Endothelial cell of umbilical vein (primary cell): ENCODE measurements at regions not wholly inside any gene's neighbourhood (a gene's known extent, or its start where the extent isn't known, plus 50 kb on each side); places are given as distances from the start of the nearest gene placed in this dataset.

ENCODE experiments used
- BruUV-seq: library from RNA; stranded (reverse); fragments of 400-500 nt; replicated peaks from 2 replicates; lab custom pipeline; 2021; lab: Mats Ljungman, UMichigan
- CTCF ChIA-PET: fragments of 300-600, 350-600 bp; sonication (Branson Sonifier 250); formaldehyde crosslinking; loops from one replicate; lab custom pipeline; 2021; ENCODE audit warnings: antibody characterized with exemption, inconsistent platforms; lab: Charles Lee
- POLR2A ChIA-PET: fragments of 300-600, 350-600 bp; sonication (Branson Sonifier 250); formaldehyde crosslinking; loops from one replicate; lab custom pipeline; 2021; ENCODE audit warnings: antibody characterized with exemption, inconsistent platforms; lab: Charles Lee
- DNase-seq: peaks from one replicate; pipeline ENCODE4 v3.0.0-alpha.2; 2011; ENCODE audit warnings: low read depth, low spot score
- FAIRE-seq: peaks from 2 replicates; lab custom pipeline; 2011; peaks lifted over from hg19 to GRCh38; lab: Jason Lieb, UNC
- H2AFZ ChIP-seq: 2 replicates; pipeline ENCODE4 v1.6.0; 2012; ENCODE audit warnings: low read depth, low read length, control low read depth, inconsistent platforms
- H3K27ac ChIP-seq: 2 replicates; pipeline ENCODE4 v1.5.1; 2011; ENCODE audit warnings: low read depth, mild to moderate bottlenecking, control low read depth, low read length, moderate library complexity; ENCODE audit not compliant: insufficient read depth
- H3K27me3 ChIP-seq, 2 experiments: 2 replicates each; pipeline versions ENCODE4 v1.6.0 to v1.6.1; 2011; ENCODE audit warnings: low read length in 2 of 2, mixed read lengths in 1 of 2; ENCODE audit not compliant: control insufficient read depth in 2 of 2, insufficient read depth in 2 of 2
- H3K36me3 ChIP-seq, 2 experiments: 2 replicates in 1 of 2; 3 replicates in 1 of 2; pipeline ENCODE4 v1.5.1; 2011; ENCODE audit warnings: low read length in 2 of 2, mild to moderate bottlenecking in 1 of 2, moderate library complexity in 1 of 2; ENCODE audit not compliant: control insufficient read depth in 2 of 2, insufficient read depth in 2 of 2; ENCODE audit errors: extremely low read depth in 1 of 2
- H3K4me1 ChIP-seq: 3 replicates; pipeline ENCODE4 v1.5.1; 2011; ENCODE audit warnings: mild to moderate bottlenecking, low read length; ENCODE audit not compliant: control insufficient read depth, insufficient read depth; ENCODE audit errors: extremely low read depth
- H3K4me2 ChIP-seq: 2 replicates; pipeline ENCODE4 v1.6.1; 2011; ENCODE audit warnings: low read length, control low read depth, mixed read lengths; ENCODE audit not compliant: insufficient read depth
- H3K4me3 ChIP-seq, 3 experiments: fragments of 200-600 bp in 1 of 3; sonication (generic), shearing (Covaris generic) in 1 of 3; replicated peaks in 1 of 3; 2 replicates each; pipeline ENCODE4 v1.5.1; 2011 to 2016; ENCODE audit warnings: control low read depth in 3 of 3, low read length in 3 of 3, mild to moderate bottlenecking in 2 of 3, inconsistent platforms in 1 of 3, low read depth in 1 of 3, moderate library complexity in 1 of 3; ENCODE audit not compliant: insufficient read depth in 1 of 3
- H3K79me2 ChIP-seq: 2 replicates; pipeline ENCODE4 v1.6.0; 2012; ENCODE audit warnings: low read length, inconsistent platforms; ENCODE audit not compliant: control insufficient read depth, insufficient read depth
- H3K9ac ChIP-seq: replicated peaks from 2 replicates; pipeline ENCODE3; 2011; ENCODE audit warnings: low read length, control low read depth; ENCODE audit not compliant: insufficient read depth; ENCODE audit errors: extremely low read depth
- H3K9me1 ChIP-seq: replicated peaks from 3 replicates; pipeline ENCODE4 v1.6.0; 2011; ENCODE audit warnings: mild to moderate bottlenecking, low read length; ENCODE audit not compliant: control insufficient read depth, insufficient read depth; ENCODE audit errors: extremely low read depth
- H3K9me3 ChIP-seq: replicated peaks from 2 replicates; pipeline ENCODE4 v1.5.1; 2012; ENCODE audit warnings: low read length, inconsistent platforms; ENCODE audit not compliant: control insufficient read depth, insufficient read depth
- H4K20me1 ChIP-seq: replicated peaks from 2 replicates; pipeline ENCODE3; 2011; ENCODE audit warnings: mild to moderate bottlenecking, low read length; ENCODE audit not compliant: control insufficient read depth, insufficient read depth; ENCODE audit errors: extremely low read depth
- CTCF ChIP-seq, 2 donors: IDR thresholded peaks; 1 replicate in 1 of 2; 2 replicates in 1 of 2; pipeline ENCODE4 v1.5.1; 2011; ENCODE audit warnings: low read length in 2 of 2, mild to moderate bottlenecking in 2 of 2, moderate library complexity in 2 of 2, control low read depth in 1 of 2, inconsistent platforms in 1 of 2, low read depth in 1 of 2; ENCODE audit not compliant: insufficient read depth in 1 of 2; ENCODE audit errors: extremely low read depth in 1 of 2
- EZH2 ChIP-seq: IDR thresholded peaks from 2 replicates; pipeline ENCODE4 v1.6.1; 2012; ENCODE audit warnings: borderline replicate concordance, low read depth, mild to moderate bottlenecking, moderate library complexity, low read length, inconsistent platforms; ENCODE audit not compliant: severe bottlenecking
- FOS ChIP-seq: IDR thresholded peaks from 2 replicates; pipeline ENCODE4 v1.6.1; 2011; ENCODE audit warnings: mild to moderate bottlenecking, low read length, moderate library complexity, borderline replicate concordance; ENCODE audit not compliant: insufficient read depth
- GATA2 ChIP-seq: IDR thresholded peaks from 2 replicates; pipeline ENCODE4 v1.7.0; 2011; ENCODE audit warnings: low read depth, mild to moderate bottlenecking, moderate library complexity, mixed read lengths, low read length; ENCODE audit not compliant: insufficient read length, insufficient read depth
- JUN ChIP-seq: IDR thresholded peaks from 2 replicates; pipeline ENCODE4 v1.6.1; 2011; ENCODE audit warnings: borderline replicate concordance, low read depth; ENCODE audit not compliant: insufficient read length, insufficient read depth
- MAX ChIP-seq: IDR thresholded peaks from 2 replicates; pipeline ENCODE4 v1.6.1; 2011; ENCODE audit not compliant: insufficient read depth, insufficient read length
- MYC ChIP-seq: IDR thresholded peaks from one replicate; pipeline ENCODE4 v1.6.1; 2011; ENCODE audit warnings: mild to moderate bottlenecking, low read depth, low read length
- POLR2A ChIP-seq: IDR thresholded peaks from 2 replicates; pipeline ENCODE4 v1.6.1; 2012; ENCODE audit warnings: low read depth, mild to moderate bottlenecking, control low read depth, low read length
- POLR2AphosphoS5 ChIP-seq: IDR thresholded peaks from 2 replicates; pipeline ENCODE4 v1.6.1; 2012; ENCODE audit warnings: low read depth, mild to moderate bottlenecking, control low read depth, low read length, moderate library complexity; ENCODE audit not compliant: insufficient read depth
- dilution Hi-C: fragments of 300-500 bp; cut with MboI; formaldehyde crosslinking; loops from one replicate; pipeline ENCODE4 v1.15.0; 2019; ENCODE audit warnings: low sequenced_read_pairs; ENCODE audit not compliant: extremely low pct_ligation_motif_present
- intact Hi-C: fragments of 100-400 bp; cut with micrococcal nuclease; formaldehyde crosslinking; loops from one replicate; pipeline ENCODE4 v1.10.0; 2022

- no peak overlapping the region for H3K9ac ChIP-seq
- peaks cover 5 to 21% of the 10 kb centered on the region in 2 experiments for H3K27me3 ChIP-seq
- CTCF ChIA-PET, result interaction anchor here (1.0 to 14.0 kb wide), 4 partner anchors 233 to 303 kb away, joined by 3 to 297 read pairs (median 4); no protein-coding TSS in a partner anchor
- H2AFZ ChIP-seq, result no peak overlapping the region
- H3K79me2 ChIP-seq, result no peaks in the 10 kb centered on the region
- POLR2A ChIA-PET, result no interaction called here
- no peak for FAIRE-seq
- no peaks in the 10 kb centered on the region for H3K9me3 ChIP-seq
- no peaks in the 10 kb centered on the region for H3K9me1 ChIP-seq
- H3K27ac ChIP-seq, result no peak overlapping the region
- dilution Hi-C loops, result no loop called here
- no peak overlapping the region for H3K4me2 ChIP-seq
- no peak for DNase-seq
- no peaks in the 10 kb centered on the region for H3K36me3 ChIP-seq
- no peak overlapping the region for H3K4me3 ChIP-seq
- TF ChIP-seq FOS, result no peak
- no peak for TF ChIP-seq CTCF (IDR thresholded peaks at IDR 0.05; ENCODE audit: extremely low read depth in 1 of 2, insufficient read depth in 1 of 2, low read depth in 1 of 2, low read length in 2 of 2)
- no peak for TF ChIP-seq MYC
- no peak for TF ChIP-seq EZH2
- no peak for TF ChIP-seq MAX
- no peak for TF ChIP-seq GATA2
- no peak for TF ChIP-seq JUN
- no peak for TF ChIP-seq POLR2A
- no peak for TF ChIP-seq POLR2AphosphoS5
- H4K20me1 ChIP-seq, result no peaks in the 10 kb centered on the region
- intact Hi-C loops, result no loop called here
- no peaks in the 10 kb centered on the region for H3K4me1 ChIP-seq
- no TSS peak for BruUV-seq
These were observed 96.1 kb downstream of the IER5 start for GRCh38 chr1:181184621-181185020.
